GM21381 (cell line): ENCODE measurements at regions not wholly inside any gene's neighbourhood (a gene's known extent, or its start where the extent isn't known, plus 50 kb on each side); places are given as distances from the start of the nearest gene placed in this dataset.
A peak's percentile ranks its signal among the peaks of the same experiment; 100 is the strongest.
"Not testable (repeated sequence)": the region's sequence is repeated elsewhere in the genome, so short reads cannot be mapped to it uniquely, and the experiment has no call there.

ENCODE experiments used
- ATAC-seq: cut with Tn5 transposase; IDR thresholded peaks from one replicate; pipeline ENCODE4 v1.9.1; 2021; ENCODE audit warnings: mild to moderate bottlenecking, moderate library complexity; ENCODE audit not compliant: unreplicated experiment

- no peak for ATAC-seq
Observed at GRCh38 chr1:178020968-178021640, 51.2 kb upstream of the SEC16B start.

- ATAC-seq, result no peak
Observed at GRCh38 chr1:178021950-178022349, 52.1 kb upstream of the SEC16B start.

GRCh38 chr1:178023181-178023618 lies 53.3 kb upstream of the SEC16B start:
- no peak for ATAC-seq

GRCh38 chr1:178024504-178024903 lies 54.6 kb upstream of the SEC16B start:
- no peak for ATAC-seq

GRCh38 chr1:178025613-178026356 lies 55.9 kb upstream of the SEC16B start:
- ATAC-seq, result no peak

- ATAC-seq, result no peak
Observed at GRCh38 chr1:178028841-178029481, 59.1 kb upstream of the SEC16B start.

GRCh38 chr1:178030467-178030866 lies 60.6 kb upstream of the SEC16B start:
- ATAC-seq, result no peak

- ATAC-seq, result peak; percentile 90
Observed at GRCh38 chr1:178031856-178032320, 62.0 kb upstream of the RASAL2 start.

- no peak for ATAC-seq
Observed at GRCh38 chr1:178033019-178033418, 60.9 kb upstream of the RASAL2 start.

- ATAC-seq, result no peak
Observed at GRCh38 chr1:178034676-178035075, 59.2 kb upstream of the RASAL2 start.

- no peak for ATAC-seq
Observed at GRCh38 chr1:178036090-178036489, 57.8 kb upstream of the RASAL2 start.

- no peak for ATAC-seq
Observed at GRCh38 chr1:178037510-178038253, 56.2 kb upstream of the RASAL2 start.

GRCh38 chr1:178038372-178038771 lies 55.5 kb upstream of the RASAL2 start:
- ATAC-seq, result no peak

- ATAC-seq, result no peak
Observed at GRCh38 chr1:178039891-178040290, 54.0 kb upstream of the RASAL2 start.

- not testable (repeated sequence) for ATAC-seq
Observed at GRCh38 chr1:178043940-178044339, 50.0 kb upstream of the RASAL2 start.
